NCI-H748 (cell line): ENCODE measurements at regions not wholly inside any gene's neighbourhood (a gene's known extent, or its start where the extent isn't known, plus 50 kb on each side); places are given as distances from the start of the nearest gene placed in this dataset.
"Not testable (repeated sequence)": the region's sequence is repeated elsewhere in the genome, so short reads cannot be mapped to it uniquely, and the experiment has no call there.

Source experiments
- DNase-seq: peaks from one replicate; lab custom pipeline; 2025; ENCODE audit not compliant: unreplicated experiment; lab: John Stamatoyannopoulos, UW

DNA sequence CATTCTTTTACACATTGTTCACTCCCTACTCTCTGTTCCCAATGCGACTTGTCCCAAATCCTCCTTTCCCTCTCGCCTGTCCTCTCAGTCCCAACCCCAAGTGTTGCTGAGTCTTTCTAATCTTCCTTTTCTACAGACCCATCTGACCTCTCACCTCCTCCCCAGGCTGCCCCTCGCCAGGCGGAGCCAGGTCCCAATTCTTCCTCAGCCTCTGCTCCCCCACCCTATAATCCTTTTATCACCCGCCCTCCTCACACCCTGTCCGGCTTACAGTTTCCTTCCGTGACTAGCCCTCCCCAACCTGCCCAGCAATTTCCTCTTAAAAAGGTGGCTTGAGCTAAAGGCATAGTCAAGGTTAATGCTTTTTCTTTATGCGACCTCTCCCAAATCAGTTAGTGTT, 373.4 kb downstream of the RND3 start:
- DNase-seq, result not testable (repeated sequence)

DNA sequence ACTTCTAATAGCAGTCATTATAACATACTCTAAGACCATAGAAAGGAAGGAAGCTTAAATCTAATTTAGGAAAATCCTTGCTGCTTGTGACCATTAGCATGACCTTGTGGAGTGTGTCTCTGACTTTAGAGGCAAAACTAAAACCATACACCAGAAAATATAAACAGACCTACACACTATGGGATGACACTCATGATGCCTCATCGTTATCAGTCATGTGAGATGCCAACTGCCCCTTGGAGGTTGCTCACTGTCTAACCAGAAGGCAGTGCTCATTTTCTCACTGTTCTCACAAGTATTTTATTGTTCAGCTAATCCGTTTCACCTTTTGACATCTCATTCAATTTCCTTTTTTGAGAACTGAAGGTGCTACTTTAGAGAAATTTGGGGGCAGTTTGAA, 376.9 kb downstream of the RND3 start:
- DNase-seq, result no peak

DNA sequence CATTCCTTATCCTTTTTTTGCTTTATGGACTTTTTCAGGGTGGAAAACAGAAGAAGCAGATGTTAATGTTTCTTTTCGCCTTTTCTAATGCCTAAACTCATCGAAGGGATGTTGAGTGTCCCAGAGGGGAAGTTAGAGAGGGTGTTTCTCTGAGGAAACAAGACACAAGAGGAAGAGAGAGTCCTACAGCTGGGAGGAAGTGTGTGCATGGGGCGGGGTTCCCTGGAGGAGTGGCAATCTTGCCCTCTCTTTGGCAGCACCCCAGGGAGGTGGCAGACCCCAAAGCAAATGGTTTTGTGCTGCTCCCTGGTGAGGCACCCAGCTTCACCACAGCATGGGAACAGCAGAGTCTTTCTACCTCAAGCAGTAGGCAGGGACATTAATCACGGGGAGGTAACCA, 377.6 kb downstream of the RND3 start:
- no peak for DNase-seq

DNA sequence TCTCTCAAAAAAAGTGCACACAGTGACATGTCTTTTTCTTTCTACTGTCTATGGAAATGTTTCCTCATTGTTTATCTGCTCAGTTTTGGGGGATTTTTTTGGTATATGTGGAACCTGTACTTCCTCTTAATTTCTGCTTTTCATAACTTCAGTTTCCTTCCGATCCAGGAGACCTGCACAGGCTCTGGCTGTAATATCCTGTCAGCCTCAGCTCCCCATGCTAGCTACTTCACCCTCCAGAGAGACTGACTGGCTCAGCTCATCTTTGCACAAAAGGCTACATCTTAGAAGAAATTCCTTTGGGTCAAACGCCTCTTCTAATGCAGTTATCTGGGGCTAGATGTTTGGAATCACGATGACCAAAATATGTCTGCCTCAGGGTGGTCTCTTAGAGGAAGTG, 378.4 kb downstream of the RND3 start:
- no peak for DNase-seq

DNA sequence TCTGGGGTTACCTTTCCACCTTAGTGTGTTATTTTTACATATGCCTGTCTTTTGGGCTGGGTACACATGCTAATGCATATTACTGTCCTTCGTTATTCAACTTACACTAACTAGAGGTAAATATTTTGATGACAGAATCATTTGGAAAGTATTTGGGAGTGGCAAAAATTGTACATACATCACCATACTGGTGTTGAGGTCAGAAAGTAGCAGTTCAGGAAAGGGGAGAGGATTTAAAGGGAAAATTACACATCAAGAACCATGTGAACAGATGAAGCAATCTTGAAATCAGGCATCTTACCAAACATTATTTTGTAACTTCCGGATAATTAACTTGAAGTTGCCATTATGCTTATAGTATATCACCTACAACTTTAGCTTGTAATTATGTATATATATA, 379.7 kb downstream of the RND3 start:
- DNase-seq, result no peak

DNA sequence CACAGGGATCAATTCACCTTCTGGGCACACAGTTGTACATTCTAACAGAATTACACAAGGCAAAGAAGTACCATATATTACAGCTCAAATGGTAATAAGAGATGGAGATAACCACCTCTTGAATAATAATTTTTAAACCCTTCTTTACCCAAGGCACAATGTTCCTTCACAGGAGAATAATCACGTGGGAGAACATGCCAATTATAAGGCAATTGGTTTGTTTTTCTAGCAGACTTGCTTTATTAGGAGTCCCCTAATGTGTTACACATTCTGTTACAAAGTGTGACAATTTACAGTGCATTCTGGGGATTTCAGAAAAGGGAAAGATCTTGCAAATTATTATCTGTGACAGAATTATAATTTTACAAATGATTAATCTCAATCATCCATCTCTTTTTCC, 380.3 kb downstream of the RND3 start:
- peak; percentile 5 for DNase-seq

DNA sequence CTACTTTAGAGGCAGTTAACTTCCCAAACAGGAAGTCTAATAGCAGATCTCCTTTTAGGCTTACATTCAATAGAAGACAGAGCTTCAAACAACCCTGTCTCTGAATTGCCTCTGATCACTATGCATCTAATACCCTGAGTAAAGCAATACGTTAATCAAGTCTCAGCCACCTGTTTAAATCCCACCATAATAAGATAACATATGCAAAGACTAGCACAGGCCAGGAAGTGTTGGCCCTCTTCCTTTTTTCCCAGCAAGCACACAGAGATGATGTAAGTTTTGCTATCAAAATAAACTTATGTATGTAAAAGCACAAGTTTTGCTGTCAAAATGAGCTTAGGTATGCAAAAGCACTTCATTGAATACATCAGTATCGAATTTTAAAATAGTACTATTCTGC, 385.5 kb downstream of the RND3 start:
- no peak for DNase-seq

DNA sequence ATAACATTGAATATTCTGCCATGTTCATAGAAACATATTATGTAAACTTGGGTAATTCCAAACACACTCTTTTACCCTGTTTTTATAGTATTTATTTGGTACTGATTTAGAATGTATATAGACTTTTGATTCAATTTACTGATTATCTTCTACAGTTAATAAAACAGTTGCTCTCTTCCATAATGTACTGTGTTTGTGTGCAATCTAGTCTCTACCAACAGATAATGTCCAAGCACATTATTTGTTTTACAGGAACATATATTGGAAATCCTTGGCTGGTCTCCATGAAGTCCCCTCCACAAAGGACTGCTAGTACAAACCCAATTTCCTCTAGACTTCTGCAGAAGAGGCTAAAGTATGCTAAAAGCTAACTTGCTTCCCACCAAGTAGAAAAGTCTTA, 386.6 kb downstream of the RND3 start:
- DNase-seq, result no peak

DNA sequence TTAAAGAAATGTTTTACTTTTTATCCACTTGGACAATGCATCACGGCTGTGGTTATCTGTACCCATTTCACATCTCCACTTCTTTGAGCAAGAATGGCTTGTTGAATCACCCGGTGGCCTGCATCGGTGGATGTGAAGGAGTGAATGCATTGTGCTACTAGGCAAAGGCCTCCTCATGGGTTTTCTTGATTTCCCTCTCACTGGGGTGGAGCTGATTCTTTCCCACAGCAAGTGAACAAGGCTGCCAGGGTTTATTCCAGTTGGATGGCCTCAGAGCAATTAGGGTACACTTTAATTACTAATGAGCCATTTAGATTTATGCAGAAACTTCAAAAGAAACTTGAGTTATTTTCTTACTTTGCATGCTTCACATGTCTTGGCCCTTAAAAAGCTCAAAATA, 387.1 kb downstream of the RND3 start:
- DNase-seq, result no peak

DNA sequence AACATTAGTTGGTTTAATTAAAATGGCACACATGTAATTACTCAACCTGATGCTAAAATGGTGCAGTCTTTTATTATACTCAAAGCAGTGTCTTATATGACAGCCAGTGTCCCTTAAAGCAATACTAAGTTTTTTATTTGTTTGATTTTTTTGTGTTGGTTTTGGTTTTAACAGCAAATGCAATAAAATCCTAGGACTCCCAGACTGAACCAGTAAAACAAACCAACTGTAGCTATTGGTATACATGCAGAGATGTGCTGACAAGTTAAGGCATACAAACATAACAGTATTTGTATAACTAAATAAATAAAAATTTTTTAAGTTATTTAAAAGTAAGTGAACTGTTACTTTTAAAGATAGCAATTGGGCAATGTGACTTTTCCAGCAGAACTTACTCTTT, 387.7 kb downstream of the RND3 start:
- DNase-seq, result no peak

DNA sequence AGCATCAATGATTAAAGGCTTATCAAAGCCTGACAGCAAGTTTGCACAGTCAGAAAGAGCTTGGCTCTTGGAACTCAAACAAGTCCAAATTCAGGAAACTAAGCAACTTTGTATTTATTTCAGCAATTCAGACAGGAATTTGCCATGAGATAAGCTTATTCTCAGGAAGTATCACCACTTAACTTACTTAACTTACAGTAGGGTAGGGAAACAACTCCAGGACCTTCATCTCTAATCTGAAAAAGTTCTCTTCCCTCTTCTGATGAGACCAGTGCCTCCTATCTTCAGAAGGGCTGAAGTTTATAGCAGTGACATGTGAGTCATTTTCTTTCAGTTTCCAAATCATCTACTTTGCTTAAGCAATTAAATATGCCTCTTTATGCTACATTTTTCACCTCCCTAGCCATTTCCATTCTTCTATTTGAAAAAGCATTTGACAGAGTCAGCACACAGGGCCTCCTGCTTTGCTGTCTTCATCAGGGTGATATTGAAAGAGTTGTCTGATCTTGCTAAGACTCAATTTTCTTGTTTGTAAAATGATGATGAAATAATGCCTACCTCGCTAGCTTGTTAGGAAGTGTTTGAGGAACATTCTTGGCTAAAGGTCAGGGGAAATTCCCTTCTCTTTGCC, 389.5 kb downstream of the RND3 start:
- no peak for DNase-seq

DNA sequence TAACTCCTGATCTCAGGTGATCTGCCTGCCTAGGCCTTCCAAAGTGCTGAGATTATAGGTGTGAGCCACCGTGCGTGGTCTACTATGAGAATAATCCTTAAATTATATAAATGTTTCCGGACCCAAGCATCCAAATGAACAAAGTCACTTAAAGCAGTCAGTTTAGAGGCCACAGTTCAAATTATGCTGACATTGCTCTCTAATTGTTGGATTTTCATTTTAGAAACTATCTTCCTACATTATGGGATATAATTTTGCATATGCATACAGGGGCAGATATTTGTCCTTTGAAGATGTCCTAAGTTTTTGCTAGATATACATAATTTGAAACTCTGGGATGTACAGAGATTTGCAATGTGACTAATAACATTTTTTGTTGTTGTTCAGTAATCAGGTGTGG, 390.1 kb downstream of the RND3 start:
- DNase-seq, result no peak

DNA sequence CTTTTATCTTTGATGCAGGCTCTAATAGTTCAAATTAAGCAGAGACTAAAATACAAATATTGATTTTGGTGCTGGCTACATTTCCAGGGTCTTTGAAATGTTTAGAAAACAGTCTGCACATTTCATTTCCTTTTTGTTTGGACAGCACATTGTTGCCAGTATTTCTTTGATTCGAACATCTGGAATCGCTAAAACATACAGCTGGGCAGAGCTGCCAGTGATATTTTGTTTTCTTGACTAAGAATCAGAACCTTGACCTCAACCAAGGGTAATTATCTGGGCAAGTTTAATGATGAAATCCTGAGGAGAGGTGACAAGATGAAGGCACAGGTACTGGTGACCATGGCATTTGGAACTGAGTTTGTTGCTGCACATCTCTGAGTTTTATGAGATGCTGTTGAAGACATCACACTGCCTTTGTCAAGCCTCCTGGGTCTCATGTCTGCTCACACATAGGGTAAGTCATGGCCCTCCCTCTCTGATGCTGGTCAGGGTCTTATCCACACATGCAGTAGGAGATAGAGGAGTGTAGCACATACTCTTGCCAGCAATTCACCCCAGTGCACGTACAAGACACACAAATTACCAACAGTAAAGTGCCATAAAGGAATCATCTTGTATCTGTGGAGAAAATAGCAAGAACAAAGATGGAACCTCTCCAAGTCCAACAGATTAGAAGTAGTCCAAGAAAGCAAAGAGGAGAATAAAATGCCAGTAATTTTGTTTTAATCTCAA, 391.9 kb downstream of the RND3 start:
- peak; percentile 60 for DNase-seq

DNA sequence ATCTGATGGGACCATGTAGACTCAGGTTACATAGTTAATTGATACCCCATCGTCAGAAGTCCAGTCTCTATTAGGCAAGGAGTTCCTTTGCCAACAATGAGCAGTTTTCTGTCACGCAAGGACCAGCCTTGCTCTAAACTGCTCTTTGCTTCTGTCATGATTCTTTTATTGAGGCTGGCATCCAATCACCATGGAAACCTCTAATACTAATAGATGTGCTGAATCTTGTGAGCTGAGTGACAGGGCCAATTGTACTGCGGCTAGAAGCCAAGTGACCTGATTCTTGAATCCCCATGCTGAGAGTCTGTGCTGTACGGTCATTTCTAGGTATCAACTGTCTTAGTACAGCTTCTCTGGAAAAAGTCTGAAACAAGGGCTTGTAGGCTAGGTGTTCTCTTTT, 395.6 kb downstream of the RND3 start:
- DNase-seq, result peak; percentile 9

DNA sequence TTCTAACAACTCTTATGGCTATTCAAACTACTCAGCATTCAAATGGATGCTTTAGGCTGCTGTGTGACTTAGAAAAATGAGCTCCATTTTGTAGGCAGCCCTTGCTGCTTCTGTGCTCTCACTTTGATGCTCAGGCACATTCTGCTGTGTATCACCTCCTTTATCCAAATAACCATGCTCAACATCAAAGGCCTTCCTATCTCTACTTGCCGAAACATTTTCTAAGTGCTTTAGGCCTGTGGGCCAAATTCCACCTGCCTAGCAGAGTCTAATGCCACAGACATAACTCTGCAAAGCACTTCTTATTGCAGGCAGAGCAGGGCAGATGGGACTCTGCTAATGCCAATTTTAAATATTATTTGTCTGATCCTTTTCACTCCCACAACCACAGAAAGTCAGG, 397.4 kb downstream of the RND3 start:
- no peak for DNase-seq

DNA sequence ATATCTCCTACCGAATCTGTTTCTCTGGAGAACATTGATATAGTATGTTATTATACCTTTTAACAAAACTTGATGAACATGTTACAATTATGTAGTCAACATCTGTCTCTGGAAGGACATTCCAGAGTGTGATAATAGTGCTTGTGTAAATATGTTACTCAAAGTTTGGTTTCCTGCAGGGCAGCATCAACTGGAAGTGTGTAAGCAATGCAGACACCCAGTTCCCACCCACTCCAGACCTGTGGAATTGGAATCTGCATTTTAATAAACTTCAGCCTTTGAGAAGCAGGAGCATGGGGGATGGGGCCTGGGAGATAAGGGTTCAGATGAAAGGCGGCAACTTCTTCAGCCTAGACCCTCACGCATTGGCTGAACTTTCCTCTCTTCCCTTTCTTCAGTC, 398.9 kb downstream of the RND3 start:
- no peak for DNase-seq

DNA sequence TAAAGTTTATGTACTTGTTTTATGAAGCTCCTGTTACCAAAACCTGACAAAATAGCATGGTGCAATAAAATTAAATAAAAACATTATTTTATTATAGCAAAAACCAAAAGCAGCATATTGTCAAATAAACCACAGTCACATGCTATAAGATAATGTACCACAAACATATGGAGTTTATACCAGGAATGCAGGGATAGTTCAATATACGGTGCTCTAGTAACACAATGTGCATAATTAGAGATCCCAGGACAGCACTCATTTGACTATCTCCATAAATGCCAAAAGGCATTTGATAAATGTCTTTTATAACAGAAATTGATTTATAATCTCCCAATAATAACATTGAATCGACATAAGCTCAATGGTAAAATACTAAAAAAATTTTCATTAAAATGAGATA, 402.0 kb downstream of the RND3 start:
- no peak for DNase-seq

DNA sequence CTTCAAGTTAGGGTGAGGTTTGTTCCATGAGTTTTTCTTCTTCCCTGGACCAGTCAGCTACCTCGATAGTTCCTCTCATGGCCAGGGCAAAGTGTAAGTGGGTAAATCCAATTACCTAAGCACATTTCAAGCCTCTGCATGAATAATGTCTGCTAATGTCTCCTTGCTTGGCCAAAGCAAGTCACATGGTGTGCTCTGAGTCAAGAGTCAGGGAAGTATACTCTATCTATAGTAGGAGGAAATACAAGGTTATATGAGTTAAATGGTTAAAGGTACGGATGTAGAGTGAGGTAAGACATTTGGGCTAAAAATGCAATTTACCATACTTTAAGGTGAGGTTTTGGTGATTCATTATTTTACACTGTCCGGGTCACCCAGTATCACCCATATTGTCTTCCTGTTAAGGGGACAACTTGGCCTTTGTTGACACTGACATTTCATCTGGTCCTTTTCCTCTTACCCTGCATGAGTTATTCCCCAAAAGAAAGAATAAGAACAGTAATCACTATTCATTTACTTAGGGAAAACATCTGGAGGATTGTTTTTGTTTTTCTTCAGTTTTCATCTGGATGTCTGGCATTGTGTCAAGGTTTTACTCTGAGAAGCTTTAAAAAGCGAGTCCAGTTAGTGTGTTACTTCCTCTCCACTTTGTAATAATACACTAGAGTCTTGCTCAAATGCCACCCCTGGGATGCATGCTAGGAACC, 405.5 kb downstream of the RND3 start:
- DNase-seq, result no peak

DNA sequence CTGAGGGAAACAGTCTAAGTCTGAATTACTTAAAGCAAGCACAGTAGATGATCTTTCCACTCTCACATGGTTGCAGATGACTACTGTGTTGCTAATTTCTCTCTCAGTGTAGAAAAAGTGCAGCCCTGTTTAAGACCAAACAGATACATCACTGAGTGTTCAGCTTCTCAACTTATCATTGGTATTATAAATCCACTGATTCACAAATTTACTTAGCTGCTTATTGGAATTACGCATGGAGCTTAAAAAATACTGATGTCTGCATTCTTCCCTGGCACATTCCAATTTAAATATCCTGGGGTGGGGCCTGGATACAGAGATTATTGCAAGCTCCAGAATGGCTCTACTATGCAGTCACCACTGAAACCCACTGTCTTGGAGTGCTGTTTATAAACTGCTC, 411.2 kb downstream of the RND3 start:
- DNase-seq, result no peak

DNA sequence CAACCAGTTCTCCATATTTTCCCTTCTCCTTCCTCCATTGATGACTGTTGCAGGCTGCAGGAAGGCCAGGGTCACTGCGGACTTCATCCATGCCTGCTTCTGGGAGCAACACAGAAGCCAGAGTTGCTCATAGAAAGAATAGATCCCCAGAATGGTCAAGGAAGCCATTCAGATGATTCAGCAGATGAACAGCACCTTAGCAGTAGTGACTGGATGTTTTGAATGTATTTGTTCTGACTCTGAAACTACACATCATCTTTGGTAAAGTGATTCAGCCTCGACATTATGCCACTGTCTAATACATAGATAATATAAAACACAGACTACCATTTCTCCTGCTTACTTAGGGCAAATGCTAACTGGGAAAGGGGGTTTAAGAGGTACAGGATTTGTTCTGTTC, 411.6 kb downstream of the RND3 start:
- DNase-seq, result no peak

DNA sequence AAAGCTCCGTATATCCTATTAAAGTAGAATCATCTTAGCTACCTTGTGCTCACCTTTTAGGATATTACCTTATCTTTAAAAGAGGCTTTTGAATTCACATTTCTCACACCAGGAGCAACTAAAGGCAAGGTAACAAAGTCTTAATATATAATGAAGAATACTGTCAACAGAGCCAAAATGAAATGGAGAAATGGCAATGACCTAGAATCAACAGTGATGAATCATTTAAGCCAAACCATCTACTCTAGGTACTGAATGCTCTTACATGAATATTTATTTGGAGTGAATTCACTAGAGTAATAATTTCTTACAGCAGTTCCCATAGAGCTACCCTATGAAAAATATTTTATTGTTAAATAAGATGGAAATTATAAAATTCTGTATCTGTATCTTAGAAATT, 421.0 kb downstream of the RND3 start:
- no peak for DNase-seq

DNA sequence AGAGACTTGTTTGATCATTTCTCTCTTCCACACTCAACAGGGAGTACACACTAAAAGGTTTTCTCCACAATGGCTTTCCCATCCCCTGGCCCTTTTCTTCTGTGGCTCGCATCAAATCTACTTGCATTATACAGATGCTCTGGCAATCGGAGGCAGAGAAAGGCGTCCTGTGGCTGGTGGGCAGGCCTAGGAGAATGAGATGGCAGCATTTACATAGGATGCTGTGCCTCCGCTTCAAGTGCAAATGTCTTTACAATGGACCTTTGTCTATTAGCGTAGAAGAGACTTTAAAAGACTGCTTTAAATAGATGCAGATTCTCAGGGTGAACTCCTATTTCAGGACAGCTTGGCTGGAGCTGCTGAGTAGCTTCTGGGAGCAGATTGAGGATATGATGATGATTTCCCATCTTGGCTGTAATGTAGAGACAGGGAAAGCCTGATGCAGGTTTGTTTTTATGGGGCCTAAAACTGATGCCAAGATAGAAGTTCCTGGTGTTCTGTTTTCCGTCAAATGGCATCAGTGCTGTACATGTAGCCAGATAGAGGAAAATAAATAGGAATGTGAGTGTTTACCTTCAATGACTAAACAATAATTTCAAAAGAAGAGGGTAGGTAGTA, 423.4 kb downstream of the RND3 start:
- no peak for DNase-seq
